Psoas muscle (tissue), 7 donors: ENCODE measurements at regions not wholly inside any gene's neighbourhood (a gene's known extent, or its start where the extent isn't known, plus 50 kb on each side); places are given as distances from the start of the nearest gene placed in this dataset.
"Not testable (repeated sequence)": the region's sequence is repeated elsewhere in the genome, so short reads cannot be mapped to it uniquely, and the experiment has no call there.

Experiments used
- ATAC-seq, 4 donors: fragments of 200-7000 bp; cut with Tn5 transposase; one replicate each; pipeline ENCODE4 v1.9.1; 2020; ENCODE audit warnings: moderate library complexity in 3 of 4, mild to moderate bottlenecking in 2 of 4
- DNase-seq, 2 donors: peaks; one replicate each; pipeline ENCODE4 v3.0.0-alpha.2; 2020
- H3K27ac ChIP-seq: fragments of 200-600 bp; one replicate; pipeline ENCODE4 v1.8.0; 2022
- H3K27me3 ChIP-seq, 3 donors: fragments of 200-600 bp in 1 of 3; one replicate each; pipeline versions ENCODE4 v1.6.1 to v1.8.0; 2013 to 2022; ENCODE audit warnings: low read length in 2 of 3, mild to moderate bottlenecking in 2 of 3, moderate library complexity in 1 of 3; ENCODE audit not compliant: insufficient read depth in 3 of 3
- H3K36me3 ChIP-seq, 2 donors: fragments of 200-600 bp in 1 of 2; one replicate each; pipeline versions ENCODE4 v1.6.1 to v1.8.0; 2013 to 2022; ENCODE audit warnings: low read depth in 1 of 2, mild to moderate bottlenecking in 1 of 2, moderate library complexity in 1 of 2; ENCODE audit not compliant: insufficient read depth in 1 of 2
- H3K4me1 ChIP-seq: fragments of 200-600 bp; one replicate; pipeline ENCODE4 v1.8.0; 2022
- H3K4me3 ChIP-seq: fragments of 200-600 bp; one replicate; pipeline ENCODE4 v1.8.0; 2022; ENCODE audit warnings: mild to moderate bottlenecking
- H3K9me3 ChIP-seq: fragments of 200-600 bp; one replicate; pipeline ENCODE4 v1.8.0; 2022
- CTCF ChIP-seq: fragments of 200-600 bp; IDR thresholded peaks from one replicate; pipeline ENCODE4 v1.8.0; 2022; ENCODE audit warnings: antibody characterized with exemption
- WGBS, 3 donors: extraction: QIAGEN DNeasy Blood & Tissue Kit; methylation state at CpG; one replicate each; pipeline versions ENCODE4 v1.1.6 to v1.1.7; 2013; 5-methylcytosine and 5-hydroxymethylcytosine counted together
- intact Hi-C, 2 donors: fragments of 100-400 bp; cut with DNase I; formaldehyde crosslinking; loops; one replicate each; pipeline versions ENCODE4 v1.11.0 to v1.14.2; 2022
- donor health status: healthy with polysubstance abuse.
- donor health status: DM: no; HTN: no; CAD: no; lungs with moderate emphysema.
- donor health status: Bipolar disorder and iron deficiency.
- donor health status: healthy.
- donor health status: DM: yes; HTN: yes; CAD: no.
- donor health status: DM: no; HTN: no; CAD: no.
- donor health status: DM: yes; HTN: yes; CAD: no.

- peaks cover 0 to 9% (median 0%) of the 10 kb centered on the region in 3 donors for H3K27me3 ChIP-seq
- H3K9me3 ChIP-seq = no peaks in the 10 kb centered on the region
- intact Hi-C loops = no loop called here
- no peak for TF ChIP-seq CTCF
- WGBS, 3 donors = 52 to 66% (median 52%) methylated on average over 3 of the region's 3 CpGs
- H3K4me3 ChIP-seq = no peak overlapping the region
- DNase-seq (no peak), ATAC-seq (no peak)
- H3K4me1 ChIP-seq = no peaks in the 10 kb centered on the region
- no peaks in the 10 kb centered on the region for H3K36me3 ChIP-seq
- no peak overlapping the region for H3K27ac ChIP-seq
Observed at GRCh38 chrX:42000836-42001235, 77.5 kb upstream of the CASK start.

DNA sequence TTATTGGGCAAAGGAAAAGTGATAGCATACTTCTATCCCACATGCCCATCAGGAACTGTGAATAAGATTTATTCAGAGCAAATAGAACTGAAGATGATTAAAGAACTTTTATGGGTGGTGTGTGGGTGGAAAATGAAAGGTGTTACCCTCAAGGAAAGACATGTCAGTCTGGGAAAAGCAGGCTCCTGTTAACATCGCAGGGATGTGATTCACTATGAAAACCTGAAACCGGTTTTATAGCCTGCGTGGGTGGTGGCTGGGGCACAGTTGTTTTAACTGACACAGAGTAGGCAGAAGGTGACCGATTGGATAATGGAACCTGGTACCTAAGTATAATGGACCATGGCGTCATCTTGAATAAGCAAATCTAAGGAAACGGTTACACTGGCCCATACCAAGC, 61.3 kb upstream of the CASK start:
- Histone ChIP-seq H3K36me3 (no peaks in the 10 kb centered on the region), H3K4me3 (no peak overlapping the region), H3K27ac (no peak overlapping the region), H3K4me1 (no peaks in the 10 kb centered on the region), H3K27me3 (peaks cover 0 to 12% (median 0%) of the 10 kb centered on the region in 3 donors), H3K9me3 (no peaks in the 10 kb centered on the region)
- DNase-seq (no peak), ATAC-seq (no peak)
- intact Hi-C loops = no loop called here
- WGBS, 3 donors = 69 to 82% (median 69%) methylated on average over 6 of the region's 6 CpGs
- TF ChIP-seq CTCF = no peak

DNA sequence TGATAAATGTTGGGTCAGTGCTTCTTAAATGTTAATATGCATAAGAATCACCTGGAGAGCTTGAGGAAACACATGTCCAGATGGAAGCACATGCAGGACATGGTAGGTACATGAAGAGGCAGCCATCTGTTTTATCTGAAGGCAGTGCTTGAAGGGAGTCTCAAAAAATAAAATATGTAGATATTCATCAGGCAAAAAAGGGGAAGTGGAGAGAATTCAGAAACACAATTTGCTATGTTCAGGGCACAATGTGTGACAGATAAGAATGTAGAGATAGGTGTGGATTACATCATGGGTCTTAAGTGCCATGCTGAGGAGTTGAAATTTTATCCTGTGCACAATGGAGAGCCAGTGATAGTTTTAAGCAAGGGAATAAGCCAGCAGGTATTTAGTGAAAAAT, 59.6 kb upstream of the CASK start:
- H3K27ac ChIP-seq = no peak overlapping the region
- no peak overlapping the region for H3K4me3 ChIP-seq
- peaks cover 0 to 12% (median 0%) of the 10 kb centered on the region in 3 donors for H3K27me3 ChIP-seq
- intact Hi-C loops = no loop called here
- no peaks in the 10 kb centered on the region for H3K9me3 ChIP-seq
- no peak for TF ChIP-seq CTCF
- DNase-seq (no peak), ATAC-seq (no peak)
- H3K4me1 ChIP-seq = no peaks in the 10 kb centered on the region
- no peaks in the 10 kb centered on the region for H3K36me3 ChIP-seq

DNA sequence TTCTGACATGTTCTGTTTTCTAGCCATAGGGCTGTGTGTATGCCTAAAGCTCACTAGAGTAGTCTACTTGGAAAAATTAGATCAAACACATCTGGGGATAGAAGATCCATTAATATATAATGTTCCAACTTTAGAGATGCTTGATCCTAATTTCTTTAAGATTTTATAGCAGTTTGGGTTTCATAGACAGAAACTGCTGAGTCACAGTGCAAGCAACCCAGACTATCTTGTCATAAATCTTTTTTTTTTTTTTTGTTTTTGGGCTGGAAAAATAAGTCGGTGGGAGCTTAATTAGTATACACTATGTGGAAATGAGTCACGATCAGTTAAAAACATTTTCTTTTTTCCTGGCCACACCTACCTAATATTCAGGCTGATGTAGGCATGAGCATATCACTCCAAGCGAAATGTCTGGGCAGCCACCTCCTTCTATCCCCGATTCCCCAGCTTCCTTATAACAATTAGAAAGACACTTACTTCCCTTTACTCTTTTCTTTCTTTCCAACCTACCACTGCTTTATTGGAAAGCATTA, 58.2 kb upstream of the CASK start:
- ATAC-seq = no peak
- no peak for TF ChIP-seq CTCF
- H3K9me3 ChIP-seq = no peaks in the 10 kb centered on the region
- H3K27me3 ChIP-seq = peaks cover 0 to under 1% (median 0%) of the 10 kb centered on the region in 3 donors
- H3K36me3 ChIP-seq = no peaks in the 10 kb centered on the region
- no peak overlapping the region for H3K27ac ChIP-seq
- WGBS, 3 donors = 65 to 78% (median 76%) methylated on average over 4 of the region's 4 CpGs
- no peak overlapping the region for H3K4me3 ChIP-seq
- no peak for DNase-seq
- intact Hi-C loops = no loop called here
- no peaks in the 10 kb centered on the region for H3K4me1 ChIP-seq

DNA sequence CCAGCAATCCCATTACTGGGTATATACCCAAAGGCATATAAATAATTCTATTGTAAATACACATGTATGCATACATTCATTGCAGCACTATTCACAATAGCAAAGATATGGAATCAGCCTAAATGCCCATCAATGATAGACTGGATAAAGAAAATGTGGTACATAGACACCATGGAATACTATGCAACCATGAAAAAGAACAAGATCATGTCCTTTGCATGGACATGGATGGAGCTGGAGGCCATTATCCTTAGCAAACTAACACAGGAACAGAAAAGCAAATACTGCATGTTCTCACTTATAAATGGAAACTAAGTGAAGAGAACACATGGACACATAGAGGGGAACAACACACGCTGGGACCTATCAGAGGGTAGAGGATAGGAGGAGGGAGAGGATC, 51.3 kb upstream of the CASK start:
- H3K36me3 ChIP-seq, H3K27me3 ChIP-seq, intact Hi-C loops, H3K9me3 ChIP-seq, H3K4me1 ChIP-seq, H3K27ac ChIP-seq, DNase-seq, H3K4me3 ChIP-seq, ATAC-seq: not testable (repeated sequence)
- 93 to 100% (median 100%) methylated on average over 1 of the region's 1 CpG for WGBS, 3 donors
